Stomach (tissue), 8 donors: ENCODE measurements at regions not wholly inside any gene's neighbourhood (a gene's known extent, or its start where the extent isn't known, plus 50 kb on each side); places are given as distances from the start of the nearest gene placed in this dataset.
"Not testable (repeated sequence)": the region's sequence is repeated elsewhere in the genome, so short reads cannot be mapped to it uniquely, and the experiment has no call there.

ENCODE experiments used
- DNase-seq, 2 donors: peaks; one replicate each; pipeline versions ENCODE4 v3.0.0 to v3.0.0-alpha.2; 2013 to 2019
- H3K27ac ChIP-seq, 5 donors: fragments of 200-600 bp in 4 of 5; sonication (generic) in 4 of 5; one replicate each; pipeline ENCODE4 v1.5.1; 2013 to 2019; ENCODE audit warnings: mild to moderate bottlenecking in 1 of 5, moderate library complexity in 1 of 5
- H3K27me3 ChIP-seq, 3 donors: fragments of 200-600 bp; sonication (generic); one replicate each; pipeline ENCODE4 v1.5.1; 2017 to 2019; ENCODE audit warnings: mixed run types in 1 of 3
- H3K36me3 ChIP-seq, 4 donors: fragments of 200-600 bp; sonication (generic); 1 replicate in 3 of 4; 2 replicates in 1 of 4; pipeline ENCODE4 v1.5.1; 2016 to 2019
- H3K4me1 ChIP-seq, 4 donors: fragments of 200-600 bp; sonication (generic); one replicate each; pipeline ENCODE4 v1.5.1; 2016 to 2019
- H3K4me3 ChIP-seq, 4 donors: fragments of 200-600 bp; sonication (generic) in 3 of 4; one replicate each; pipeline ENCODE4 v1.5.1; 2016 to 2019; ENCODE audit warnings: mild to moderate bottlenecking in 1 of 4
- H3K9me3 ChIP-seq, 4 donors: fragments of 200-600 bp; sonication (generic); one replicate each; pipeline ENCODE4 v1.5.1; 2016 to 2019
- CTCF ChIP-seq, 7 experiments: fragments of 450-650 bp in 4 of 7; fragments of 200-600 bp in 3 of 7; sonication (generic) in 3 of 7; IDR thresholded peaks; one replicate each; pipeline ENCODE4 v1.5.1; 2016 to 2019; ENCODE audit warnings: antibody characterized with exemption in 7 of 7, control low read depth in 2 of 7, mild to moderate bottlenecking in 1 of 7
- EP300 ChIP-seq: sonication (generic); formaldehyde crosslinking; IDR thresholded peaks from one replicate; pipeline ENCODE4 v1.6.1; 2017; ENCODE audit warnings: antibody characterized with exemption
- POLR2A ChIP-seq, 4 donors: fragments of 450-650 bp; IDR thresholded peaks; one replicate each; pipeline ENCODE4 v1.6.1; 2016; ENCODE audit warnings: antibody characterized with exemption in 4 of 4, control low read depth in 2 of 4, mild to moderate bottlenecking in 1 of 4, moderate library complexity in 1 of 4
- POLR2AphosphoS5 ChIP-seq, 3 donors: sonication (generic); formaldehyde crosslinking; IDR thresholded peaks; one replicate each; pipeline ENCODE4 v1.6.1; 2016; ENCODE audit warnings: antibody characterized with exemption in 3 of 3
- WGBS, 5 donors: extraction: QIAGEN DNeasy Blood & Tissue Kit in 3 of 5; methylation state at CpG; one replicate each; pipeline versions ENCODE4 v1.1.5 to v1.1.7; 2013 to 2018; 5-methylcytosine and 5-hydroxymethylcytosine counted together
- intact Hi-C: fragments of 100-400 bp; cut with DNase I; formaldehyde crosslinking; loops from one replicate; pipeline ENCODE4 v1.15.1; 2023; ENCODE audit warnings: low total_unique reads
- donor health status: healthy with polysubstance abuse.
- donor health status: Bipolar disorder and iron deficiency.
- donor health status: healthy.

- no peaks in the 10 kb centered on the region for H3K27me3 ChIP-seq
- no peaks in the 10 kb centered on the region for H3K4me1 ChIP-seq
- H3K4me3 ChIP-seq = no peak overlapping the region
- H3K9me3 ChIP-seq = peaks cover 0 to 16% (median 6%) of the 10 kb centered on the region in 4 donors
- H3K27ac ChIP-seq = no peak overlapping the region
- DNase-seq = no peak
- intact Hi-C loops = no loop called here
- 59 to 87% (median 73%) methylated on average over 4 of the region's 4 CpGs for WGBS, 5 donors
- no peak for TF ChIP-seq POLR2A (IDR thresholded peaks at IDR 0.05)
- no peak for TF ChIP-seq POLR2AphosphoS5 (IDR thresholded peaks at IDR 0.05)
- no peak for TF ChIP-seq CTCF (IDR thresholded peaks at IDR 0.05)
- TF ChIP-seq EP300 = no peak
- H3K36me3 ChIP-seq = no peaks in the 10 kb centered on the region
Measured at GRCh38 chr16:35596467-35596866, 2137.1 kb downstream of the TP53TG3F start.

- intact Hi-C loops = no loop called here
- DNase-seq = no peak
- no peak overlapping the region for H3K27ac ChIP-seq
- H3K36me3 ChIP-seq = no peaks in the 10 kb centered on the region
- WGBS, 5 donors = 52 to 66% (median 64%) methylated on average over 9 of the region's 9 CpGs
- no peaks in the 10 kb centered on the region for H3K4me1 ChIP-seq
- no peaks in the 10 kb centered on the region for H3K27me3 ChIP-seq
- TF ChIP-seq POLR2AphosphoS5 (IDR thresholded peaks at IDR 0.05) (no peak), CTCF (IDR thresholded peaks at IDR 0.05) (no peak), EP300 (no peak), POLR2A (IDR thresholded peaks at IDR 0.05) (no peak)
- peaks cover 0 to 17% (median 2%) of the 10 kb centered on the region in 4 donors for H3K9me3 ChIP-seq
- H3K4me3 ChIP-seq = peak overlapping the region in 1 of 4 donors; percentile 9
Measured at GRCh38 chr16:35598696-35599332, 2139.4 kb downstream of the TP53TG3F start.

- DNase-seq = no peak
- TF ChIP-seq EP300 (no peak), POLR2A (IDR thresholded peaks at IDR 0.05) (no peak), POLR2AphosphoS5 (IDR thresholded peaks at IDR 0.05) (no peak), CTCF (IDR thresholded peaks at IDR 0.05) (no peak)
- Histone ChIP-seq H3K9me3 (peaks cover 0 to 19% (median 2%) of the 10 kb centered on the region in 4 donors), H3K4me3 (no peak overlapping the region), H3K36me3 (no peaks in the 10 kb centered on the region), H3K27ac (no peak overlapping the region), H3K4me1 (no peaks in the 10 kb centered on the region), H3K27me3 (no peaks in the 10 kb centered on the region)
- intact Hi-C loops = loop anchor here (10.0 kb wide), 1 partner anchor 45 kb away; no protein-coding TSS in a partner anchor
- 64 to 68% (median 65%) methylated on average over 6 of the region's 6 CpGs for WGBS, 5 donors
Measured at GRCh38 chr16:35599429-35600160, 2140.2 kb downstream of the TP53TG3F start.

- peaks cover 0 to 19% (median 2%) of the 10 kb centered on the region in 4 donors for H3K9me3 ChIP-seq
- not testable (repeated sequence) for H3K27me3 ChIP-seq, DNase-seq, H3K36me3 ChIP-seq, H3K27ac ChIP-seq, H3K4me1 ChIP-seq, H3K4me3 ChIP-seq
- intact Hi-C loops = loop anchor here (10.0 kb wide), 1 partner anchor 45 kb away; no protein-coding TSS in a partner anchor
- 78 to 87% (median 82%) methylated on average over 2 of the region's 2 CpGs for WGBS, 5 donors
Measured at GRCh38 chr16:35600161-35600555, 2140.7 kb downstream of the TP53TG3F start.

GRCh38 chr16:35602116-35602515 lies 2142.7 kb downstream of the TP53TG3F start:
- intact Hi-C loops = loop anchor here (10.0 kb wide), 1 partner anchor 47 kb away; no protein-coding TSS in a partner anchor
- no peak overlapping the region for H3K4me3 ChIP-seq
- no peaks in the 10 kb centered on the region for H3K27me3 ChIP-seq
- no peaks in the 10 kb centered on the region for H3K4me1 ChIP-seq
- no peak overlapping the region for H3K27ac ChIP-seq
- DNase-seq = no peak
- no peaks in the 10 kb centered on the region for H3K36me3 ChIP-seq
- H3K9me3 ChIP-seq = peaks cover 0 to 24% (median 7%) of the 10 kb centered on the region in 4 donors
- no peak for TF ChIP-seq POLR2AphosphoS5 (IDR thresholded peaks at IDR 0.05)
- TF ChIP-seq POLR2A (IDR thresholded peaks at IDR 0.05) = no peak
- TF ChIP-seq CTCF (IDR thresholded peaks at IDR 0.05) = no peak
- TF ChIP-seq EP300 = no peak

- not testable (repeated sequence) for H3K4me1 ChIP-seq, DNase-seq, H3K27ac ChIP-seq, H3K36me3 ChIP-seq, H3K27me3 ChIP-seq, H3K4me3 ChIP-seq
- 81 to 91% (median 83%) methylated on average over 5 of the region's 5 CpGs for WGBS, 5 donors
- H3K9me3 ChIP-seq = peaks cover 0 to 27% (median 7%) of the 10 kb centered on the region in 4 donors
- intact Hi-C loops = loop anchor here (10.0 kb wide), 1 partner anchor 49 kb away; no protein-coding TSS in a partner anchor
Measured at GRCh38 chr16:35603371-35603770, 2144.0 kb downstream of the TP53TG3F start.
